Astrocyte (in vitro differentiated cells and primary cell): ENCODE measurements at regions not wholly inside any gene's neighbourhood (a gene's known extent, or its start where the extent isn't known, plus 50 kb on each side); places are given as distances from the start of the nearest gene placed in this dataset.
"Not testable (repeated sequence)": the region's sequence is repeated elsewhere in the genome, so short reads cannot be mapped to it uniquely, and the experiment has no call there.

Experiments
- DNase-seq: peaks from one replicate; pipeline ENCODE4 v3.0.0-alpha.2; 2010; ENCODE audit warnings: low read depth
- FAIRE-seq: peaks from 2 replicates; lab custom pipeline; 2011; peaks lifted over from hg19 to GRCh38; lab: Jason Lieb, UNC
- H2AFZ ChIP-seq: 2 replicates; pipeline ENCODE4 v1.6.0; 2012; ENCODE audit warnings: low read depth, low read length, inconsistent platforms
- H3K27ac ChIP-seq: 2 replicates; pipeline ENCODE4 v1.5.1; 2011; ENCODE audit warnings: low read depth, low read length, inconsistent platforms
- H3K27me3 ChIP-seq: 2 replicates; pipeline ENCODE4 v1.6.0; 2011; ENCODE audit warnings: low read length, inconsistent platforms; ENCODE audit not compliant: insufficient read depth
- H3K36me3 ChIP-seq: 2 replicates; pipeline ENCODE4 v1.5.1; 2011; ENCODE audit warnings: low read length, inconsistent platforms; ENCODE audit not compliant: insufficient read depth
- H3K4me1 ChIP-seq: 2 replicates; pipeline ENCODE4 v1.5.1; 2011; ENCODE audit warnings: low read length, inconsistent platforms; ENCODE audit not compliant: insufficient read depth
- H3K4me2 ChIP-seq: 2 replicates; pipeline ENCODE4 v1.6.0; 2012; ENCODE audit warnings: low read length, inconsistent platforms
- H3K4me3 ChIP-seq: 2 replicates; pipeline ENCODE4 v1.5.1; 2011; ENCODE audit warnings: low read depth, mild to moderate bottlenecking, low read length, inconsistent platforms; ENCODE audit not compliant: insufficient read depth
- H3K79me2 ChIP-seq: 2 replicates; pipeline ENCODE4 v1.6.0; 2012; ENCODE audit warnings: mild to moderate bottlenecking, low read length, inconsistent platforms; ENCODE audit not compliant: insufficient read depth
- H3K9ac ChIP-seq: 2 replicates; pipeline ENCODE4 v1.6.0; 2012; ENCODE audit warnings: mild to moderate bottlenecking, low read length, inconsistent platforms
- H3K9me3 ChIP-seq: 2 replicates; pipeline ENCODE4 v1.5.1; 2012; ENCODE audit warnings: low read depth, mild to moderate bottlenecking, low read length, inconsistent platforms; ENCODE audit not compliant: insufficient read depth
- H4K20me1 ChIP-seq: 2 replicates; pipeline ENCODE4 v1.6.0; 2012; ENCODE audit warnings: low read length, inconsistent platforms; ENCODE audit not compliant: insufficient read depth
- H3K27ac Mint-ChIP-seq: one replicate; pipeline ENCODE4 v1.8.0; 2021; ENCODE audit warnings: mild to moderate bottlenecking, mixed read lengths; ENCODE audit not compliant: unreplicated experiment
- H3K27me3 Mint-ChIP-seq: one replicate; pipeline ENCODE4 v1.8.0; 2021; ENCODE audit warnings: low read depth, mixed read lengths; ENCODE audit not compliant: unreplicated experiment
- H3K36me3 Mint-ChIP-seq: one replicate; pipeline ENCODE4 v1.8.0; 2021; ENCODE audit warnings: low read depth, mixed read lengths; ENCODE audit not compliant: unreplicated experiment
- H3K4me1 Mint-ChIP-seq: one replicate; pipeline ENCODE4 v1.8.0; 2021; ENCODE audit warnings: low read depth, mixed read lengths; ENCODE audit not compliant: unreplicated experiment
- H3K4me3 Mint-ChIP-seq: one replicate; pipeline ENCODE4 v1.8.0; 2021; ENCODE audit warnings: mild to moderate bottlenecking, moderate library complexity, mixed read lengths; ENCODE audit not compliant: unreplicated experiment
- H3K9me3 Mint-ChIP-seq: one replicate; pipeline ENCODE4 v1.8.0; 2021; ENCODE audit warnings: mild to moderate bottlenecking, mixed read lengths; ENCODE audit not compliant: unreplicated experiment
- EZH2 ChIP-seq: IDR thresholded peaks from 2 replicates; pipeline ENCODE4 v1.6.1; 2012; ENCODE audit warnings: mild to moderate bottlenecking, low read length, inconsistent platforms; ENCODE audit not compliant: insufficient read depth
- TF ChIP-seq, protein P1 (sequence below): IDR thresholded peaks from 2 replicates; pipeline ENCODE4 v1.5.1; 2011; ENCODE audit warnings: low read depth, mild to moderate bottlenecking, inconsistent platforms, low read length, moderate library complexity; ENCODE audit not compliant: insufficient read depth

DNA sequence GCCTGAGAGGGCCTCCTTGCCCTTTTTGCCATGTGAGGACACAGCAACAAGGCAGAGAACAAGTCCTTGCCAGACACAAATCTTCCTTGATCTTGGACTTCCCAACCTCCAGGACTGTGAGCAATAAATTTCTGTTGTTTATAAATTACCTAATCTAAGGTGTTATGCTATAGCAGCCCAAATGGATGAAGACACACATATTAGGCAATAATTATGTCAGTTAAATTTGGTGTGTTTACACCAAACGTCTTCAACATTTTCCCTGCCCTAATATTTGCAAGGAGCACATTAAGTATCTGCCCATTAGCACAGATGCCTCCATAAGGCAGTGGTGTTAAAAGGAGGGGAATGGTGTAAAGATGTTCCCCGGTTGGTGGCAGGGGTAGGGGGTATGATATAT lies 94.8 kb downstream of the ETS2 start:
- Mint-ChIP-seq H3K4me1 (peaks cover 5% of the 10 kb centered on the region), H3K36me3 (peaks cover 5% of the 10 kb centered on the region), H3K9me3 (peaks cover 20% of the 10 kb centered on the region), H3K4me3 (no peak overlapping the region), H3K27me3 (peaks cover 16% of the 10 kb centered on the region), H3K27ac (no peak overlapping the region)
- H3K9ac ChIP-seq: no peak overlapping the region
- TF ChIP-seq, protein P1, sequence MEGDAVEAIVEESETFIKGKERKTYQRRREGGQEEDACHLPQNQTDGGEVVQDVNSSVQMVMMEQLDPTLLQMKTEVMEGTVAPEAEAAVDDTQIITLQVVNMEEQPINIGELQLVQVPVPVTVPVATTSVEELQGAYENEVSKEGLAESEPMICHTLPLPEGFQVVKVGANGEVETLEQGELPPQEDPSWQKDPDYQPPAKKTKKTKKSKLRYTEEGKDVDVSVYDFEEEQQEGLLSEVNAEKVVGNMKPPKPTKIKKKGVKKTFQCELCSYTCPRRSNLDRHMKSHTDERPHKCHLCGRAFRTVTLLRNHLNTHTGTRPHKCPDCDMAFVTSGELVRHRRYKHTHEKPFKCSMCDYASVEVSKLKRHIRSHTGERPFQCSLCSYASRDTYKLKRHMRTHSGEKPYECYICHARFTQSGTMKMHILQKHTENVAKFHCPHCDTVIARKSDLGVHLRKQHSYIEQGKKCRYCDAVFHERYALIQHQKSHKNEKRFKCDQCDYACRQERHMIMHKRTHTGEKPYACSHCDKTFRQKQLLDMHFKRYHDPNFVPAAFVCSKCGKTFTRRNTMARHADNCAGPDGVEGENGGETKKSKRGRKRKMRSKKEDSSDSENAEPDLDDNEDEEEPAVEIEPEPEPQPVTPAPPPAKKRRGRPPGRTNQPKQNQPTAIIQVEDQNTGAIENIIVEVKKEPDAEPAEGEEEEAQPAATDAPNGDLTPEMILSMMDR: no peak
- TF ChIP-seq EZH2: no peak
- no peaks in the 10 kb centered on the region for H3K4me1 ChIP-seq
- no peak overlapping the region for H2AFZ ChIP-seq
- H3K79me2 ChIP-seq: no peaks in the 10 kb centered on the region
- no peaks in the 10 kb centered on the region for H3K36me3 ChIP-seq
- DNase-seq: no peak
- H3K27ac ChIP-seq: no peak overlapping the region
- FAIRE-seq: no peak
- no peak overlapping the region for H3K4me2 ChIP-seq
- H4K20me1 ChIP-seq: no peaks in the 10 kb centered on the region
- H3K27me3 ChIP-seq: no peaks in the 10 kb centered on the region
- no peak overlapping the region for H3K4me3 ChIP-seq
- no peaks in the 10 kb centered on the region for H3K9me3 ChIP-seq

DNA sequence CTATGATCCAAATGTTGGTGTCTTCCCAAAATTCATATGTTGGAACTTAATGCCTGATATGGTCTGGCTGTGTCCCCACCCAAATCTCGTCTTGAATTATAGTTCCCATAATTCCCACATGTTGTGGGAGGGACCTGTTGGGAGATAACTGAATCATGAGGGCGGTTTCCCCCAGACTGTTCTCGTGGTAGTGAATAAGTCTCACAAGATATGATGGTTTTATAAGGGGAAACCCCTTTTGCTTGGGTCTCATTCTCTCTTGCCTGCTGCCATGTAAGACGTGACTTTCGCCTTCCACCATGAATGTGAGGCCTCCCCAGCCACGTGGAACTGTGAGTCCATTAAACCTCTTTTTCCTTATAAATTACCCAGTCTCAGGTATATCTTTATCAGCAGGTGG lies 94.3 kb downstream of the ETS2 start:
- Mint-ChIP-seq H3K9me3 (peaks cover 19% of the 10 kb centered on the region), H3K27me3 (peaks cover 14% of the 10 kb centered on the region)
- H3K27me3 ChIP-seq, H3K4me1 ChIP-seq, H3K79me2 ChIP-seq, H3K4me3 ChIP-seq, H3K4me3 Mint-ChIP-seq, H3K4me2 ChIP-seq, H3K27ac Mint-ChIP-seq, H3K4me1 Mint-ChIP-seq, H3K36me3 Mint-ChIP-seq, H3K36me3 ChIP-seq, H3K9ac ChIP-seq, H4K20me1 ChIP-seq, DNase-seq, H3K9me3 ChIP-seq, H2AFZ ChIP-seq, FAIRE-seq, H3K27ac ChIP-seq: not testable (repeated sequence)

DNA sequence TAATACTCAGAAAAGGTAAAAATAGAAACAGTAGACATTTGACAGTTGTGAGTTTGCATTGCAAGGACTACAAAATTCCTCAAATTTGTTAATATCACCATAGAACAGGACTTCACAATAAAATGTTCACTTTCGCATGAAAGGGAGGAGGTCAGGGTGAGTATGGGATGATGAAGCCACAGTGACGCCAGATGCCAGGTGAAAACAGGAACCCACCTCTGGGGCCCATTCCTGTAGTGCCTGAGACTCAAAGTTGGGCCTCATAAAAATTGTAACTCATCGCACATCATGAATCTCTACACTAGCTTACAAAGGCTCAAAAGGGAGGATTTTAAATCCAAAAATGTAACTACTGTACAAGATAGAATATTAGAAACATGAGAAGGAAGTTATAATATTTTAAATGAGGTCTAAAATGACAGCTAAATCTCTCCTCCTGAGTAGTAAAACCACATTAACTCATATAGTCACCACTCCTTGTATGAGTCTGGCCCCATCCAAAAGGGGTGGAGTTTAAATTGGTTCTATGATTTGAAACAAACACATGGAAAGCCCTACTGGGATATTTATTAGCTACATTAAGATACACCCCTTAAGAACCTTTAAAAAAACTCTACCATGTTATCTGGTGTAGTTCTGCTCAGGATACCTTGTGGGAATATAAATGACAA lies 93.7 kb downstream of the ETS2 start:
- H3K4me3 Mint-ChIP-seq: no peak overlapping the region
- Histone ChIP-seq H3K4me1 (no peaks in the 10 kb centered on the region), H4K20me1 (no peaks in the 10 kb centered on the region), H3K9me3 (no peaks in the 10 kb centered on the region), H3K36me3 (no peaks in the 10 kb centered on the region), H3K27ac (no peak overlapping the region), H3K79me2 (no peaks in the 10 kb centered on the region), H3K4me3 (no peak overlapping the region), H3K27me3 (no peaks in the 10 kb centered on the region), H3K9ac (no peak overlapping the region), H3K4me2 (no peak overlapping the region), H2AFZ (no peak overlapping the region)
- no peak for DNase-seq
- H3K4me1 Mint-ChIP-seq: peaks cover 5% of the 10 kb centered on the region
- TF ChIP-seq EZH2: no peak
- TF ChIP-seq, protein P1: no peak
- H3K27me3 Mint-ChIP-seq: peaks cover 13% of the 10 kb centered on the region
- H3K9me3 Mint-ChIP-seq: peaks cover 21% of the 10 kb centered on the region
- FAIRE-seq: no peak
- peaks cover 5% of the 10 kb centered on the region for H3K36me3 Mint-ChIP-seq
- no peak overlapping the region for H3K27ac Mint-ChIP-seq
